Endothelial cell of umbilical vein (primary cell): ENCODE measurements at regions not wholly inside any gene's neighbourhood (a gene's known extent, or its start where the extent isn't known, plus 50 kb on each side); places are given as distances from the start of the nearest gene placed in this dataset.

Experiments
- BruUV-seq: library from RNA; stranded (reverse); fragments of 400-500 nt; replicated peaks from 2 replicates; lab custom pipeline; 2021; lab: Mats Ljungman, UMichigan
- CTCF ChIA-PET: fragments of 300-600, 350-600 bp; sonication (Branson Sonifier 250); formaldehyde crosslinking; loops from one replicate; lab custom pipeline; 2021; ENCODE audit warnings: antibody characterized with exemption, inconsistent platforms; lab: Charles Lee
- POLR2A ChIA-PET: fragments of 300-600, 350-600 bp; sonication (Branson Sonifier 250); formaldehyde crosslinking; loops from one replicate; lab custom pipeline; 2021; ENCODE audit warnings: antibody characterized with exemption, inconsistent platforms; lab: Charles Lee
- DNase-seq: peaks from one replicate; pipeline ENCODE4 v3.0.0-alpha.2; 2011; ENCODE audit warnings: low read depth, low spot score
- FAIRE-seq: peaks from 2 replicates; lab custom pipeline; 2011; peaks lifted over from hg19 to GRCh38; lab: Jason Lieb, UNC
- H2AFZ ChIP-seq: 2 replicates; pipeline ENCODE4 v1.6.0; 2012; ENCODE audit warnings: low read depth, low read length, control low read depth, inconsistent platforms
- H3K27ac ChIP-seq: 2 replicates; pipeline ENCODE4 v1.5.1; 2011; ENCODE audit warnings: low read depth, mild to moderate bottlenecking, control low read depth, low read length, moderate library complexity; ENCODE audit not compliant: insufficient read depth
- H3K27me3 ChIP-seq, 2 experiments: 2 replicates each; pipeline versions ENCODE4 v1.6.0 to v1.6.1; 2011; ENCODE audit warnings: low read length in 2 of 2, mixed read lengths in 1 of 2; ENCODE audit not compliant: control insufficient read depth in 2 of 2, insufficient read depth in 2 of 2
- H3K36me3 ChIP-seq, 2 experiments: 2 replicates in 1 of 2; 3 replicates in 1 of 2; pipeline ENCODE4 v1.5.1; 2011; ENCODE audit warnings: low read length in 2 of 2, mild to moderate bottlenecking in 1 of 2, moderate library complexity in 1 of 2; ENCODE audit not compliant: control insufficient read depth in 2 of 2, insufficient read depth in 2 of 2; ENCODE audit errors: extremely low read depth in 1 of 2
- H3K4me1 ChIP-seq: 3 replicates; pipeline ENCODE4 v1.5.1; 2011; ENCODE audit warnings: mild to moderate bottlenecking, low read length; ENCODE audit not compliant: control insufficient read depth, insufficient read depth; ENCODE audit errors: extremely low read depth
- H3K4me2 ChIP-seq: 2 replicates; pipeline ENCODE4 v1.6.1; 2011; ENCODE audit warnings: low read length, control low read depth, mixed read lengths; ENCODE audit not compliant: insufficient read depth
- H3K4me3 ChIP-seq, 3 experiments: fragments of 200-600 bp in 1 of 3; sonication (generic), shearing (Covaris generic) in 1 of 3; replicated peaks in 1 of 3; 2 replicates each; pipeline ENCODE4 v1.5.1; 2011 to 2016; ENCODE audit warnings: control low read depth in 3 of 3, low read length in 3 of 3, mild to moderate bottlenecking in 2 of 3, inconsistent platforms in 1 of 3, low read depth in 1 of 3, moderate library complexity in 1 of 3; ENCODE audit not compliant: insufficient read depth in 1 of 3
- H3K79me2 ChIP-seq: 2 replicates; pipeline ENCODE4 v1.6.0; 2012; ENCODE audit warnings: low read length, inconsistent platforms; ENCODE audit not compliant: control insufficient read depth, insufficient read depth
- H3K9ac ChIP-seq: replicated peaks from 2 replicates; pipeline ENCODE3; 2011; ENCODE audit warnings: low read length, control low read depth; ENCODE audit not compliant: insufficient read depth; ENCODE audit errors: extremely low read depth
- H3K9me1 ChIP-seq: replicated peaks from 3 replicates; pipeline ENCODE4 v1.6.0; 2011; ENCODE audit warnings: mild to moderate bottlenecking, low read length; ENCODE audit not compliant: control insufficient read depth, insufficient read depth; ENCODE audit errors: extremely low read depth
- H3K9me3 ChIP-seq: replicated peaks from 2 replicates; pipeline ENCODE4 v1.5.1; 2012; ENCODE audit warnings: low read length, inconsistent platforms; ENCODE audit not compliant: control insufficient read depth, insufficient read depth
- H4K20me1 ChIP-seq: replicated peaks from 2 replicates; pipeline ENCODE3; 2011; ENCODE audit warnings: mild to moderate bottlenecking, low read length; ENCODE audit not compliant: control insufficient read depth, insufficient read depth; ENCODE audit errors: extremely low read depth
- EZH2 ChIP-seq: IDR thresholded peaks from 2 replicates; pipeline ENCODE4 v1.6.1; 2012; ENCODE audit warnings: borderline replicate concordance, low read depth, mild to moderate bottlenecking, moderate library complexity, low read length, inconsistent platforms; ENCODE audit not compliant: severe bottlenecking
- FOS ChIP-seq: IDR thresholded peaks from 2 replicates; pipeline ENCODE4 v1.6.1; 2011; ENCODE audit warnings: mild to moderate bottlenecking, low read length, moderate library complexity, borderline replicate concordance; ENCODE audit not compliant: insufficient read depth
- JUN ChIP-seq: IDR thresholded peaks from 2 replicates; pipeline ENCODE4 v1.6.1; 2011; ENCODE audit warnings: borderline replicate concordance, low read depth; ENCODE audit not compliant: insufficient read length, insufficient read depth
- MYC ChIP-seq: IDR thresholded peaks from one replicate; pipeline ENCODE4 v1.6.1; 2011; ENCODE audit warnings: mild to moderate bottlenecking, low read depth, low read length
- POLR2A ChIP-seq: IDR thresholded peaks from 2 replicates; pipeline ENCODE4 v1.6.1; 2012; ENCODE audit warnings: low read depth, mild to moderate bottlenecking, control low read depth, low read length
- POLR2AphosphoS5 ChIP-seq: IDR thresholded peaks from 2 replicates; pipeline ENCODE4 v1.6.1; 2012; ENCODE audit warnings: low read depth, mild to moderate bottlenecking, control low read depth, low read length, moderate library complexity; ENCODE audit not compliant: insufficient read depth
- dilution Hi-C: fragments of 300-500 bp; cut with MboI; formaldehyde crosslinking; loops from one replicate; pipeline ENCODE4 v1.15.0; 2019; ENCODE audit warnings: low sequenced_read_pairs; ENCODE audit not compliant: extremely low pct_ligation_motif_present
- intact Hi-C: fragments of 100-400 bp; cut with micrococcal nuclease; formaldehyde crosslinking; loops from one replicate; pipeline ENCODE4 v1.10.0; 2022
- TF ChIP-seq, protein P1 (sequence below), 2 donors: IDR thresholded peaks; 1 replicate in 1 of 2; 2 replicates in 1 of 2; pipeline ENCODE4 v1.5.1; 2011; ENCODE audit warnings: low read length in 2 of 2, mild to moderate bottlenecking in 2 of 2, moderate library complexity in 2 of 2, control low read depth in 1 of 2, inconsistent platforms in 1 of 2, low read depth in 1 of 2; ENCODE audit not compliant: insufficient read depth in 1 of 2; ENCODE audit errors: extremely low read depth in 1 of 2
- TF ChIP-seq, protein P2 (sequence below): IDR thresholded peaks from 2 replicates; pipeline ENCODE4 v1.6.1; 2011; ENCODE audit not compliant: insufficient read depth, insufficient read length

DNA sequence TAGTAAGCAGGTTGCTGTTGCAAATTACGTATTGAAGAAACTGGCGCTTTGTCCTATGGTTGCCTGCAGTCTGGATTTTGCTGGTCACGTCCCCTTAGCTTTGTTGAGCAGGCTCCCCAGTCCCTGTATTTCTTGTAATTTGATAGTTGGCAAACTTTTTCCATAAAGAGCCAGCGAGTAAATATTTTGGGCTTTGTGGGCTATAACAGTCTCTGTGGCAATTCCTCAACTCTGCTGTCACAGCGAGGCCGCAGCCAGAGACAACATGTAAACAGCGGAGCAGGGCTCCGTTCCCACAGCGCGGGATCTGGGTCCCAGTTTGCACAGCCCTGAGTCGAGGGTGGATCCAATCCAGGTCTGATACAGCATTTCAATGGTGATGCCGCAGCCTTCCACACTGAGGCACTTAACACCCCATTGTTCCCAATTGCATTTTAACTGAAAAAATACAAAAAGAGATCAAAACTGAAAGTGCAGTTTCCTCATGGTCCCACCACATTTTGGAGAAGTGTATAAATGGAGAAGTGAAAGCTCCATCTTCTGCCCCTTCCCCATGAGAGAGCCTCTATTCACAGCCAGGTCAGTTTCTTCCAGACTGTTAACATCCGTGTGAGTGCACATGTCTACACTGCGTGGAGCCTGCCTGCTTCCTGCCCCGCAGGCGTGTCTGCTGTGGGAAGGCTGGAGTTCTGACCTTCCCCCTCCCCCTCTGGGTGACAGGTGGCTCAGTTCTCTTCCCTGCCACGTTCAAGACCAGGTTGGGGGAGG lies 89.1 kb downstream of the RPS6KA4 start:
- Histone ChIP-seq H3K9me3 (no peaks in the 10 kb centered on the region), H3K4me1 (peaks cover 2% of the 10 kb centered on the region), H3K27me3 (peaks cover 7% of the 10 kb centered on the region in 2 experiments), H3K36me3 (no peaks in the 10 kb centered on the region), H3K9me1 (no peaks in the 10 kb centered on the region), H3K9ac (no peak overlapping the region), H3K4me3 (no peak overlapping the region), H3K27ac (no peak overlapping the region), H3K4me2 (no peak overlapping the region), H2AFZ (no peak overlapping the region), H4K20me1 (no peaks in the 10 kb centered on the region), H3K79me2 (no peaks in the 10 kb centered on the region)
- TF ChIP-seq, protein P1, sequence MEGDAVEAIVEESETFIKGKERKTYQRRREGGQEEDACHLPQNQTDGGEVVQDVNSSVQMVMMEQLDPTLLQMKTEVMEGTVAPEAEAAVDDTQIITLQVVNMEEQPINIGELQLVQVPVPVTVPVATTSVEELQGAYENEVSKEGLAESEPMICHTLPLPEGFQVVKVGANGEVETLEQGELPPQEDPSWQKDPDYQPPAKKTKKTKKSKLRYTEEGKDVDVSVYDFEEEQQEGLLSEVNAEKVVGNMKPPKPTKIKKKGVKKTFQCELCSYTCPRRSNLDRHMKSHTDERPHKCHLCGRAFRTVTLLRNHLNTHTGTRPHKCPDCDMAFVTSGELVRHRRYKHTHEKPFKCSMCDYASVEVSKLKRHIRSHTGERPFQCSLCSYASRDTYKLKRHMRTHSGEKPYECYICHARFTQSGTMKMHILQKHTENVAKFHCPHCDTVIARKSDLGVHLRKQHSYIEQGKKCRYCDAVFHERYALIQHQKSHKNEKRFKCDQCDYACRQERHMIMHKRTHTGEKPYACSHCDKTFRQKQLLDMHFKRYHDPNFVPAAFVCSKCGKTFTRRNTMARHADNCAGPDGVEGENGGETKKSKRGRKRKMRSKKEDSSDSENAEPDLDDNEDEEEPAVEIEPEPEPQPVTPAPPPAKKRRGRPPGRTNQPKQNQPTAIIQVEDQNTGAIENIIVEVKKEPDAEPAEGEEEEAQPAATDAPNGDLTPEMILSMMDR (IDR thresholded peaks at IDR 0.05; ENCODE audit: extremely low read depth in 1 of 2, insufficient read depth in 1 of 2, low read depth in 1 of 2, low read length in 2 of 2) = no peak
- TF ChIP-seq EZH2 = no peak
- no peak for TF ChIP-seq POLR2A
- TF ChIP-seq, protein P2, sequence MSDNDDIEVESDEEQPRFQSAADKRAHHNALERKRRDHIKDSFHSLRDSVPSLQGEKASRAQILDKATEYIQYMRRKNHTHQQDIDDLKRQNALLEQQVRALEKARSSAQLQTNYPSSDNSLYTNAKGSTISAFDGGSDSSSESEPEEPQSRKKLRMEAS = no peak
- no peak for TF ChIP-seq FOS
- no peak for TF ChIP-seq POLR2AphosphoS5
- TF ChIP-seq JUN = no peak
- no peak for TF ChIP-seq MYC
- ChIA-PET CTCF (interaction anchor here (0.7 to 6.7 kb wide), 36 partner anchors 9 to 257 kb away, joined by 3 to 143 read pairs (median 8); partner anchors contain the start of genes PRDX5 and TRMT112), POLR2A (no interaction called here)
- DNase-seq = no peak
- dilution Hi-C loops = no loop called here
- intact Hi-C loops = no loop called here
- FAIRE-seq = no peak
- BruUV-seq = no TSS peak
